Hematopoietic multipotent progenitor cell (in vitro differentiated cells): ENCODE measurements at regions not wholly inside any gene's neighbourhood (a gene's known extent, or its start where the extent isn't known, plus 50 kb on each side); places are given as distances from the start of the nearest gene placed in this dataset.
A peak's percentile ranks its signal among the peaks of the same experiment; 100 is the strongest.
"Not testable (repeated sequence)": the region's sequence is repeated elsewhere in the genome, so short reads cannot be mapped to it uniquely, and the experiment has no call there.

Experiments used
- DNase-seq, 3 donors: peaks; one replicate each; pipeline ENCODE4 v3.0.0-alpha.2; 2011 to 2015; ENCODE audit warnings: low read depth in 2 of 3, low spot score in 2 of 3

GRCh38 chr13:106104281-106104901 is 431.1 kb downstream of the EFNB2 start:
- no peak for DNase-seq

- DNase-seq: no peak
Observed at GRCh38 chr13:106103779-106104178, 431.7 kb downstream of the EFNB2 start.

GRCh38 chr13:106102786-106103185 is 432.7 kb downstream of the EFNB2 start:
- no peak for DNase-seq

- no peak for DNase-seq
Observed at GRCh38 chr13:106101201-106101600, 434.3 kb downstream of the EFNB2 start.

GRCh38 chr13:106100171-106100919 is 435.1 kb downstream of the EFNB2 start:
- peak in 2 of 3 donors; percentile 2 to 3 for DNase-seq

GRCh38 chr13:106099765-106100164 is 435.7 kb downstream of the EFNB2 start:
- DNase-seq: no peak

- DNase-seq: no peak
Observed at GRCh38 chr13:106098778-106099177, 436.7 kb downstream of the EFNB2 start.

- no peak for DNase-seq
Observed at GRCh38 chr13:106096661-106097092, 438.8 kb downstream of the EFNB2 start.

- no peak for DNase-seq
Observed at GRCh38 chr13:106095919-106096318, 439.5 kb downstream of the EFNB2 start.

GRCh38 chr13:106095406-106095805 is 440.1 kb downstream of the EFNB2 start:
- DNase-seq: no peak

GRCh38 chr13:106090001-106090400 is 445.5 kb downstream of the EFNB2 start:
- DNase-seq: no peak

GRCh38 chr13:106089261-106089980 is 446.0 kb downstream of the EFNB2 start:
- no peak for DNase-seq

GRCh38 chr13:106088085-106088484 is 447.4 kb downstream of the EFNB2 start:
- no peak for DNase-seq

GRCh38 chr13:106087201-106087600 is 448.3 kb downstream of the EFNB2 start:
- no peak for DNase-seq

- peak in 2 of 3 donors; percentile 27 to 52 for DNase-seq
Observed at GRCh38 chr13:106083620-106084350, 451.7 kb downstream of the EFNB2 start.

GRCh38 chr13:106081221-106081620 is 454.2 kb downstream of the EFNB2 start:
- not testable (repeated sequence) for DNase-seq

- DNase-seq: no peak
Observed at GRCh38 chr13:106078191-106078590, 457.3 kb downstream of the EFNB2 start.

GRCh38 chr13:106077017-106077416 is 458.4 kb downstream of the EFNB2 start:
- DNase-seq: no peak

- no peak for DNase-seq
Observed at GRCh38 chr13:106072014-106072413, 463.4 kb downstream of the EFNB2 start.

GRCh38 chr13:106063591-106064313 is 471.7 kb downstream of the EFNB2 start:
- no peak for DNase-seq
